Stimulated activated CD8-positive, alpha-beta memory T cell treated with anti-CD3 and anti-CD28 coated beads, Interleukin-7, amount 100 ng/mL, for 48 hours (primary cell): ENCODE measurements at regions not wholly inside any gene's neighbourhood (a gene's known extent, or its start where the extent isn't known, plus 50 kb on each side); places are given as distances from the start of the nearest gene placed in this dataset.
"Not testable (repeated sequence)": the region's sequence is repeated elsewhere in the genome, so short reads cannot be mapped to it uniquely, and the experiment has no call there.

ENCODE experiments used
- DNase-seq, 2 donors: peaks; one replicate each; pipeline ENCODE4 v3.0.0-alpha.2; 2020; ENCODE audit warnings: low read depth in 1 of 2; ENCODE audit errors: extremely low read depth in 1 of 2

DNA sequence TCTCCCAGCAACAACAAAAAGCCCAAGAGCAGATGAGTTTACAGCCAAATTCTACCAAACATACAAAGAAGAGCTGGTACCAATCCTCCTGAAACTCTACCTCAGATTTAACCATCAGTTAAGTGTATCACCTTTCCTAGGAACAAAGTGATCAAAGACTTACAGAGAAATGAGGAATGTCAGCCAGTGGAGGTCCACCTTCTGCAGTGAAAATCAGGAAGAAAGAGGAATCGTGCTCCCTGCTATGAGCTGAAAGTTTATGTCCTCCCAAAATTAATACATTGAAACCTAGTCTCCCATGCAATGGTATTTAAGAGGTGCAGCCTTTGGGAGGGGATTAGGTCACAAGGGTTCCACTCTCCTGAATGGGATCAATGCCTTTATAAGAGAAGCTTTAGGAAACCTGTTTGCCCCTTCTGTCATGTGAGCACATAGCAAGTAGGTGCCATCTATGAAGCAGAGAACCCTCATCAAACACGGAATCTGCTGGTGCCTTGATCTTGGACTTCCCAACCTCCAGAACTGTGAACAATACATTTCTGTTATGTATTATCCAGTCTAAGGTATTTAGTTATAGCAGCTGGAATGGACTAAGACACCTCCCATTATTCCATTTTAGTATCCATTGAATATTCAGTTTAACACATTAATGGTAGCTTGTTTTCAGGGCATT, 139.0 kb upstream of the FZD8 start:
- no peak for DNase-seq

DNA sequence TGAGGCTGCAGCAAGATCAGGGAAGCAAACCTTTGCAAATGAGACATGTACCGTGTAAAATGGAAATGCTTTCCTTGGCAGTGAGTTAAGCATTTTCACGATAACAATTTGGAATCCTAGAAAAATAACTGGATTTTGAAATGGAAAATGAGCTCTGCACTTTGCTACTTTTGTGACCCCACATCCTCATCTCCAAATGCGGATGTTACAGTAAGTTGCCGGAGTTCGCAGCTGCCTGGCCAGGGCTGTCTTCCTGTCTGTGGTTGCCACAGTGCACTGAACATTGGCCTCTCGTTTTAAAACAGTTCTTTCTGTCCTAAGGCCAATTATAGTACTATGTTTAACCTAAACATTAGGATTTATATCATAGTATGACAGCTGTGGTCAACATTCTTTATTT, 136.2 kb upstream of the FZD8 start:
- DNase-seq: no peak

DNA sequence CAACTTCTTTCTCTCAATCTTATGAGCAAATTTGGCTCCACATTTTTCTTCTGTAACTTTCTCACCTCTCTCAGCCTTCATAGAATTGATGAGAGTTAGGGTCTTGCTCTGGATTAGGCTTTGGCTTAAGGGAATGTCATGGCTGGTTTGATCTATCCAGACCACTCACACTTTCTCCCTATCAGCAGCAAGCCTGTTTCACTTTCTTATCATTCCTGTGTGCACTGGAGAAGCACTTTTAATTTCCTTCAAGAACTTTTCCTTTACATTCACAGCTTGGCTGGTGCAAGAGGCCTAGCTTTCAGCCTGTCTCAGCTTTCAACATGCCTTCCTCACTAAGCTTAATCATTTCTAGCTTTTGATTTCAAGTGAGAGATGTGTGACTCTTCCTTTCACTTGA, 134.5 kb upstream of the FZD8 start:
- not testable (repeated sequence) for DNase-seq

DNA sequence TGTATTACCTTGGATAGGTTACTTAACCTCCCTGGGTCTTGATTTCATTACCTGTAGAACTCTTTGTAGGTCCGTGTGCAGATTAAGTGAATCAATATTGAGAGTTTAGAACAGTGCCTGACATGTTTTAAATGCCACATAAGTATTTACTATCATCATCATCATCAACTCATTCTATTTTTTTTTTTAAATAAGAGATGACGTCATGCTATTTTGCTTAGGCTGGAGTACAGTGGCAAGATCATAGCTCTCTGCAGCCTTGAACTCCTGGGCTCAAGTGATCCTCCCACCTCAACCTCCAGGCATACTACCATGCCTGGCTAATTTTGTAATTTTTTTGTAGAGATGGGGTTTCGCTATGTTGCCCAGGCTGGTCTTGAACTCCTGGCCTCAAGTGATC, 132.0 kb upstream of the FZD8 start:
- no peak for DNase-seq

DNA sequence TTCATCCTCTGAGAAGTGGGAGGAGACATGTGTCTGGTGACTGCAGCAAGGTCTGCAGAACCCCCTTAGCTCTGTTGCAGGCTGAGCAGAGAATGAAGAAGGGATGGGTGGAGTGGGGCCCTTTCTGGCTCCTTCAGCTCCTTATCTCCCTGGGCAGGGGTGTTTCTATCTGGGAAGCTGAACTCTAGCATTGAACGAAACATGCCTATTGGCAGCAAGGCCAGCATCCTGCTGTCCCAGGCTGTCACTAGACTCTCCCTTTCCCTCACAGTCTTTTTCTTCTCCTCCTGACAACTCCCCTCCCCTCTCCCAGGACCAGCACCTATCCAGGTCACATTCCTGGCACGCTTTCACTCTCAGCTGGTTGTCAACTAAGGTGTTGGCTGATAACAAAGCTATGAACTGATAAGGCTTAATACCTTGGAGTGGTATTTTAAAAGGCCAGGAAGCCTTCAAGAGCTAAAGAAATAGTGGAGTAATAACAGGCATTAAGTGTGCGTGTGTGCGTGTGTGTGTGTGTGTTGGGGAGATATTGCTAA, 128.8 kb upstream of the FZD8 start:
- no peak for DNase-seq

DNA sequence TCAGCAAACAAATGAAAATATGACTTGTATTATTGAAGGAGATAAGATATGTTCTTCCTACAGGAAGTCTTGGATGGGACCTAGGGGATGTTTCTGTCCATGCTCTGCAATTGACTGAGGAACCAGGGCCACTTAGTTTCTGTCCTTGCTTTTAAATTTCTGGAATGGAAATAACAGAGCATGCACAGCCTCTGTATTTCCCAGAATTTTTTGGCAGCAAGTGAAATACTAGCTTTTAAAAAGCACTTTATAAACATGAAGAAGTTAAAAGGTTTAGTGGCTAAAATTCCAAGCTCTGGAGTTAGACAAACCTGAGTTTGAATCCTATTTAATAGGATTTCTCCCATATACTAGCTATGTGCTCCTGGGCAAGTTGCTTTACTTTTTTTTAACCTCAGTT, 127.7 kb upstream of the FZD8 start:
- no peak for DNase-seq

DNA sequence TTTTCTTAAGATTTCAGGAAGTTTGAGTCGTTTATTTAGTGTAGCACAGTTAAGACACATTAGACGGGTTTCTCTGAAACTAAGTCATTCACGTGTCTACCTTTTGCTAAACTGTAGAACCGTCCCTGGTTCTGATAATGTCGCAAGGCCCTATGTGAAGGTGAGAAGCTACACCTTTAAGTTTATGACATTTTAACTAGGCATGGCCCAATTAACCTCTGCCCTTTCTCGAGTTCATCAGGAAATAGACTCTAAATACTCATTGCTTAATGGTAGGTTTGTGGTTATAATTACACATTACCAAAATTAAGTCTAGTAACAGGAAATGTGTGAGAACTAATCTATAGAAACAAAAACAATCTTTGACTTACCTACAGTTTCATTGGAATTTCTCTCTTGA, 126.6 kb upstream of the FZD8 start:
- DNase-seq: no peak

DNA sequence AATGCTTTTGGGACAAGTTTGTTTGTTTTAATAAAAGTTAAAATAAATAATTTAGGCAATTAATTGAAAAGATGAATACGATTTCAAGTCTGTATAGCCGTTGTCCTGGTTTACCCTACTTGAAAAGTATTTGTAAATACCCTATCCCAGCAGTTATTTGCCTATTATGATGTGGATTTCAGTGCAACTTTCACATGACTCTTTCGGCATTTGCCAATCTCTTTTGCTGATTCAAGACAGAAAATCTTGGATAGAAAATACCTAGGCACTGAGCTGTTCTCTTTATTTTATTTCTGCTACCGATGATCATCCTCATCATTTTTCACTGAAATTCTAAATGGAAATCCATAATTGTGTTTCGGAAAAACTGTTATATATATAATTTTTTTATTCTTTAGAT, 125.9 kb upstream of the FZD8 start:
- DNase-seq: no peak

DNA sequence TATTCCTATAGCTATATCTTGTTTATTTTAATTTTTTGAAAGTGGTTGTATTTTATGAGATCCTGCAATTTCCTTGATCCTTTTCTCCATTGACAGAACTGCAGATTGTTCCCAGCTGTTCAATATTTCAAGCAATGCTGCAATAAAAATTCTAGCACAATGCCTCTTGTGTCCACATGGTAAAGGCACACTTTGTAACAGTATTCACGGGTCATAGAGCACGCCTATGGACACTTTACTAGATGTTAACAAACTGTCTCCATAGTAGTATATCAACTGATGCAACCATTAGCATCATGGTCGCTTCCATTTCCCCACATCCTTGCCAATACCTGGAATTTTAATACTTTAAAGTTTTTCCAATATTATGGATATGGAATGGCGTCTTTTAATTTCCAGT, 123.9 kb upstream of the FZD8 start:
- no peak for DNase-seq

DNA sequence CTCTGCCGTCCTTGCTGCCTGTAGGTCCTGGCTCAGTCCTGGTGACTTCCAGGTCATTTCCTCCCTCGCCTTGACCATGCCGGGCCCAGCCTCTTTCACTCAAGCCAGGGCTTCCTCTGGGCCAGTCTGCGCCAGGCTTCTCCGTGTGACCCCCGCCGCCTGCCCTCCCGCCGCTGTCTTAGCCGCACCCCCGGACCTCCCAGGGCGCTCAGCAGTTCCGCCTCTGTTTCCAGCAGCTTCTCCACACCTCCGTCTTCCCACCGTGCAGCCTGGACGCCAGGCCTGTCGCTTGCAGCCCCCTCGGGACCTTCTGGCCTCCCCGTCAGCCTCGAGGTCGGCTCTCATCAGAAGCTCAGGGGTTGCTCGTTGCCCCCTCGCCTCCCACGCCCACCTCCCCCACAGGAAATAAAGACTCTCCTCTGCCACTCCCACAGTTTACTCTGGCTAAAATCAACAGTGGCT, 123.0 kb upstream of the FZD8 start:
- DNase-seq: no peak

DNA sequence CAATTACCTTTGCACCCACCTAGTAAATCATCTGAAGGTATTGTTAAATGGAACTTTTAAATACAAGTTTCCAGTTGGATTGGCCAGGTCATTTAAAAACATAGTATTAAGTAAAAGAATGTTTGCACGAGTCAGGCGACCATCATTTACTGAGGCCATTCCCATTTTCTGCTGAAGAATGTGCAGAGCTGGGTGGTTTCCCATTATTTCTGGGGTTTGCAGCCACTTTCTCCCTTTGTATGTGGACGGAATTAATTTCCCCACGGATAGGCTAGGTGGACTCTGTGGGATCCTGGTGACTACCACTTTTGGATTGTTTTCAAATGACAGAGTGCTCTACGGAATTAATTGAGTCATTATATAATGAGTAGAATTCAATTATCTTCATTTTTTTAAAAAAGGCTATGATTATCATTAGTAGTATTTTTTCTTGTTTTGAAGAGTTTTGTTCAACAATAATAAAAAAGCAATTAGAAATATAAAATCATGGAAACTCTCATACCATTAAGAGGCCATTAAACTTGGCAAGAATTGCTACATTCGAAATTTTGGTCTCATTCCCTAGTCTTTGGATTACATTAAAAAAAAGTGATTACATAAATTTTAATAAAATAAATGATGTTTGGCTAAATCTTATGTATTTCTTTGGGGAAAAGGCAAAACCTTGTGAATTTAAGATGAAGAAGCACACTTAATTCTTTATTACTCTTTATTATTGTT, 120.4 kb upstream of the FZD8 start:
- DNase-seq: no peak

DNA sequence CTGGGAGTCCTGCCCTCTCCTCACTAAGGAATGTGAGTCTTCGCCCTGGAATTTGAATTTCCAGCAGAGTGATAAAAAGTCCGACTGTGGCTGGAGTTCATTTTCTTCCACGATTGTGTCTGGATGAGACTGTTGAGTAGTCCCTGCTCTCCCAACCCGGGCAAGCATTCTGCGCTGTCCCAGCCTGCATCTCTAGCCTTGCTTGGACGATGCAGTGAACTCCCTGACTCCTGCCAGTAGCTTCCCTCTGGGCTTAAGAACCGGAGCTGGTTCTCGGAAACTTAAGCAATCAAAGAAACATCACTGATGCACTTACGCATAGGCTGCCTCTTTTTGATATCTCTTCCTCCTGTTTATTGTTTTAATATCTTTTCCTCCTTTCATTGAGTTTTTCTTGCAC, 116.0 kb upstream of the FZD8 start:
- no peak for DNase-seq

DNA sequence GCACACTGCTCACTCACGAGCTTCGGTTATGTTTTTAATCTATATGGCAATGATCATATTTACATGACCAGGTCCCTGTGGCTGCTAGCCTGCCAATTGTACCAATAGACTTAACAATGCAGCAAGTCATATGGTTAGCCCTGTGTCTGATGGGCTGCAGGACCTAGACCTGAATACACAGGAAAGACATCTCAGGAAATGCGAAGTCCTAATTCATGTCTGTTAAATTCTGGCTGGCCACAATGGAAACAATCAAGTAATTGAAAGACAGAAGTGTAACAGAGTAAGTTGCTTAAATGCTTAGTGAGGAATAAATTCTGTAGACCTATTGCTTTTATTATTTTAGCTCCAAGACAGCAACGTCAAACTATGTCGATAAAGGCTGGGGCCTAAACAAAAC, 112.4 kb upstream of the FZD8 start:
- no peak for DNase-seq

DNA sequence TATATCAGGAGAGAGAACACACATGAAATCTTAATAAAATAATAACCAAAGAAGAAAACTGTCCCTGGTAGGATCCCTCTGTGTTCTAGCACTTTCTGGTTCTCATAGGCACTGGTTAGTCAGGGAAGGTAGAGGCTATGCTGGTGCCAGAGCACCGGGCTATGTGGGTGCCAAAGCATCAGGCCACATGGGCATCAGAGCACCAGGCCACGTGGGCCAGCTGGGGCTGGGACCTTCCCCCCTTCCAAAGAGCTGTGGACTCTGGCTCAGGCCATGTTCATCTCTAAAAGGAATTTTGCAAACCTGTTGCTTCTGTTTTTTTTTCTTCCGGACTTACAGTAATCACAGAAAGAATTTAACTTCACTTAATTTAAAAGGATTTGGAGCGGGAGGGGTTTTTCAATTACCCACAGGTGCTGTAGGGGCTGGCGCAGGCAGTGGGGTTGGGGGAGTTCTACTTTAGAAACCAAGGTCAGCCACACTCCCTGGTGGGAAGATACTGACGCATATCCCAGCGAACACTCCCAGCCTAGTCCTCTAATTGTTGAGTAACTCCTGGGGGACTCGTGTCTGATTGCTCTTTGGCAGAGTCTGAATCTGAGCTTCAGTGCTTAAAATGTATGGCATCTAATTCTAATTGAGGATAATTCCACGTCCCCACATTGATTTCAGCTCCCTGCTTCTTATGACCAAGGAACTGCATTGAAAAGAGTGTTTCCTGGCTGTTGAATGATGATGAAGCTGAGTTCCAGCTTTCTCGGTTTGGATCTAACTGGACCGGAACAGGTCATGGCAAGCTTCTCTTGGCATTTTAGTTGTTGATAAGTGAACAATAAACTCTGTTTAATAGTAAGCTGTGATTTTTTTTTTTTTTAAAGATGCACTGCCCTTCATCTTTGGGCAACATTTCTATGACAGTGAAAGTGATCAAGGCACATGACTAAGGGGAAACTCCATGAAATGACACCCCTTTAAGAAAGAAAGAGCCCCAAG, 110.7 kb upstream of the FZD8 start:
- no peak for DNase-seq

DNA sequence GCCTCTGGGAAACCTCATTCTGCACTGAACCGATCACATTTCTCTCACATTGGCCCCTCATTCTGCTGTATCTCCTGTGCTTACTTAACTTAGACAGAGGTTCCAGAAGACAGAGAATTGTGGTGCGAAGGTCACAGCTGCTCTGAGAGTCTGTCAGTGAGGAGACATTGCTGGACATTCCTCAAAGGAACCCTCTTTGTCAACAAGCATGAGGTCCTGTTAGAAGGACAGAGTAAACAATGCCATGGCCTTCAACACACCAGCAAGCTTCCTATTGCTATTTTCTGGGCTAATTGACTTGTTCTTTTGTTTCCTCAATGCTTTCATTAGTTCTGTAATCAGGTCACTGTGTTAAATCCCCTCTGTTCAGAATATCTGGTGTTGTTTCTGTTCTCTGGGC, 109.3 kb upstream of the FZD8 start:
- DNase-seq: no peak

DNA sequence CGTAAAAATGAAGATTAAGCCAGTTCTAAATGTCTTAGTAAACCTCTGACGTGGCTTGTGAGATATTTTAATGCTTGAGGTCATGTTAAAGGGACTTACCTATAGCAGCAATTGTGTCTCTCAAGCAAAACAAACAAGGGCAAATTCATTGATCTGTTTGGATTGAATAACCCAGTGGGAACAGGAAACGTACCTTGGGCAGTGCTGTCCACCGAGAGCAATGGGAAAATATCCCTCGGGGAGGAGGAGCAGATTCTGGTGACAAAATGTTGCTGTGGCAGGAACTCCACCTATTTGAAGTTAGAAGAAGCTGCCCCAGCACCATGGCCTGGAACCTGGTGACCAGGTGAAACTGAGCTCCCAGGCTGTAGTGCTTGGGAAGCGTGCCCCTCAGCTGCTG, 107.1 kb upstream of the FZD8 start:
- no peak for DNase-seq

DNA sequence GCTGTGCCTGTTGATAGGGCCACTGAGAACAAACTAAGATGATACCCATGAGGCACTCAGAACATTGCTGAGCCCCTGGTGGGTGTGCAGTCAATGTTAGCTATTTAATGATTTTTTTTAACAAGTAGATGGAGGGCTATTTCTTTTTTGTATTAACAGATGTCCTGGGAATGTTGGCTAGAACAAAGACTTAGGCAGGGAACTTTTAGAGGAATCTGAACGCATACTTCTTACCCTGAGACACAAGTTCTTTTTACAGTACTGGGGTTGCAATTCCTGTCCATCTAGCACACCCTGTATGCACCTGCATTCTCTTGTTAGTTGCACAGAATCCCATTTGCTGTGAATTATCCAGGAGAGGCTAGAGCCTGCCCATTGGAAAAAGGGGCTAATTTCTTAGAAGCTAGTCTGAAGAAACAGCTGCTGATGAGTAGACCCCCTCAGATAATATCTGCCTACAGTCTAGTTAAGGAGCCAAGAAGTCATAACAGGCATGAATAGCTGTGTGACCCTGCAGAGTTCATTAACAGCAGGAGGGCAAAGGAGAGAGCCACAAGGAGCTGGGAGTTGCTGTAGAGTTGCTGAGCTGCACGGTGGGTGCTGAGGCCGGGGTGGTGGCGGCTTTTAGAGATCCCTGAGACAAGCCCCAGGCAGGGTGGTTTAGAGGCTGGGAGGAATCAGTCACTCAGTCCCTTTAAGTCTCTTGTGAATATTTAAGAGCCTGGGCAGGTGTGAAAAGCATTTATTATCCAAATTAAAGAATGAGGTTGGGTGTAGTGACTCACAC, 103.7 kb upstream of the FZD8 start:
- no peak for DNase-seq

DNA sequence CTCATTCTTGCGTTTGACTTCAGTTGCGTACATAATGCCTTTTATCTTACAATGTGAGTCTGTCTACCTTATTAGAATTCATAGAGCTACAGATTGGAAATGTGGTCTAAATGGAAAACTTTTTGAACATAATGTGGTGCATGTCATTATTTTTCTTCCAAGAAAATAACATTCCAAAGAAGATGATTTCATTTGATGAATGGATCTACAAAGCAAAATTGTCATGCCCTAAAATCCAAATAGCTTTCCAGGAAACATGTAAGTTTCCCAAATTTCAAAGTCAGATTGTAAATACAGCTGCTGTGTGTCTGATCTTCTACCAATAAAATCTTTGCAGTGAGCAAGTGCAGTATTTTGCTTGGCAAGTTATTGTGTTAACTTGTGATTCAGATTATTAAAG, 101.8 kb upstream of the FZD8 start:
- no peak for DNase-seq

DNA sequence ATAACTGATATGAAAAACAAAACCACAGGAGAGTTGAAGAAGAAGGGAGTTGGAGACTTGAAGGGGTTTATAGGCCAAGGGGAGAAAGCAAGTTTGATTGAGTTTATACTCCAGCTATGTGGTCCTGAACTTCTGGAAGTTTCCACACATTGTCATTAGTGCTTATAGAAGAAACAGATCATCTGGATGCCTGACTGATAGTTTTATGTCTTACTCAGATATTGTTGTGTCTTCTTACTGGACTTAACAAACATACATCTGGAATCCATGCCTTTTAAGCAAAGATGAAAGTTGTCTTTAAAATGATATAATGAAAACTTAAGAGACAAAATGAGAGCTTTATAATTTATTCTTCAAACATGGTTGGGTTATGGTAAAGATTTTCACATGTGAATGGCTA, 101.3 kb upstream of the FZD8 start:
- DNase-seq: no peak

DNA sequence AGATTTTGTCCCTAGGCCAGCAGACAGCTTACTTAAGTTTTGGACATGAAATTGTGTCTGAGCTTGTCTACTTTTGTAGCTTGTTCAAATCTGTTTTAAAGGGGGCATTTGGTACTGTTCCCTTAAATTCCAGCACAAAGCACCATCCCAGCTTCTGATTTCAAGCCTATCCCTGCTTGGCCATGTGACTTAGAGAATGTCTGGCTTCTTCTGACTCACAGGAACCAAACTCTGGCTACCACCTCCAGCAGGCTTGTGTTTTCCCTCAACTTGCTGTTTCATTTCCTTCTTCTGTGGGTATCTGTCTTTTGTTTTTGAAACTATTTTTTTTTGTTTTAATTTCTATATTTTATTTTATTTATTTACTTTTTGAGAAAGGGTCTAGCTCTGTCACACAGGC, 97.9 kb upstream of the FZD8 start:
- no peak for DNase-seq

DNA sequence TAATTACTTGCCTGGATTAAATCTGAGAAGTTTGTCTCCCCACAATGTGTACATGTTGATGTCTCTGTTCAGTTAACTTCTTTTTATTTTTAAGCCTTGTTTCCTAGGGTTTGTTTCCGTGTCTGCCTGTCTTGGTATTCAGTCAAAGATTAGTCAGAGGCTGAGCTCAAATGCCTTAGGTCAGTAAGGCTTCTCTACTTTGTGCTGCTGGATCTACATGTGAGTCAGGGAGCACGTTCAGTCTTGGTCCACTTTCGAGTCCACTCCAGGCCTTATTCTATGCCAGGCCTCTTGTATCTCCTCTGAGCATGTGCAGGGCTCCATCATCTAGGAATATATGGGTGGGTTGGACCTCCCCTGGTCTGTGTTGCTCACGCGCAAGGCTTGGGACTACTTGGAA, 93.3 kb upstream of the FZD8 start:
- DNase-seq: no peak
